SU-DHL-6 (cell line): ENCODE measurements at regions not wholly inside any gene's neighbourhood (a gene's known extent, or its start where the extent isn't known, plus 50 kb on each side); places are given as distances from the start of the nearest gene placed in this dataset.

Experiments
- H2AFZ ChIP-seq: fragments of 200-600 bp; sonication (generic); 2 replicates; pipeline ENCODE4 v1.6.1; 2014; ENCODE audit warnings: low read depth, mild to moderate bottlenecking, moderate library complexity, mixed read lengths, antibody characterized with exemption, low read length; ENCODE audit not compliant: severe bottlenecking
- H3F3A ChIP-seq: fragments of 200-600 bp; shearing (Covaris generic); 2 replicates; pipeline ENCODE4 v1.6.0; 2016; ENCODE audit warnings: antibody characterized with exemption, mild to moderate bottlenecking; ENCODE audit not compliant: insufficient read depth
- H3K27ac ChIP-seq: fragments of 200-600 bp; sonication (generic); 2 replicates; pipeline ENCODE4 v1.5.1; 2016; ENCODE audit warnings: low read depth, mild to moderate bottlenecking, low read length, moderate library complexity, mixed read lengths
- H3K27me3 ChIP-seq: fragments of 200-600 bp; sonication (generic), shearing (Covaris generic); 2 replicates; pipeline ENCODE4 v1.6.0; 2014; ENCODE audit warnings: mild to moderate bottlenecking, low read length
- H3K36me3 ChIP-seq: fragments of 200-600 bp; sonication (generic); 2 replicates; pipeline ENCODE4 v1.6.1; 2014; ENCODE audit warnings: mild to moderate bottlenecking, low read length, mixed read lengths
- H3K4me2 ChIP-seq: fragments of 300-600, 200-600 bp; shearing (Covaris generic), sonication (generic); 2 replicates; pipeline ENCODE4 v1.6.0; 2014; ENCODE audit warnings: low read length, low read depth, mild to moderate bottlenecking; ENCODE audit not compliant: poor library complexity, severe bottlenecking
- H3K4me3 ChIP-seq: fragments of 200-600 bp; sonication (generic); 2 replicates; pipeline ENCODE4 v1.5.1; 2014; ENCODE audit warnings: antibody characterized with exemption, low read length, mild to moderate bottlenecking, mixed read lengths; ENCODE audit not compliant: insufficient read depth, poor library complexity, severe bottlenecking
- H3K79me2 ChIP-seq: fragments of 200-600 bp; sonication (generic); 2 replicates; pipeline ENCODE4 v1.6.1; 2014; ENCODE audit warnings: mild to moderate bottlenecking, low read length, moderate library complexity; ENCODE audit not compliant: insufficient read depth
- H3K9ac ChIP-seq: fragments of 200-600 bp; sonication (generic); 2 replicates; pipeline ENCODE4 v1.7.0; 2014; ENCODE audit warnings: mild to moderate bottlenecking, low read length
- H3K9me2 ChIP-seq: fragments of 200-600 bp; sonication (generic); replicated peaks from 2 replicates; pipeline ENCODE4 v1.6.1; 2014; ENCODE audit warnings: low read length; ENCODE audit not compliant: insufficient read depth
- H3K9me3 ChIP-seq: fragments of 200-600 bp; sonication (generic); 2 replicates; pipeline ENCODE4 v1.6.1; 2014; ENCODE audit warnings: low read length, mixed read lengths; ENCODE audit not compliant: insufficient read depth
- H4K20me1 ChIP-seq: fragments of 200-600 bp; sonication (generic); 2 replicates; pipeline ENCODE4 v1.6.1; 2014; ENCODE audit warnings: low read depth, mild to moderate bottlenecking, antibody characterized with exemption, low read length, moderate library complexity, mixed read lengths
- CTCF ChIP-seq: fragments of 200-600 bp; sonication (generic); IDR thresholded peaks from one replicate; pipeline ENCODE4 v1.5.1; 2017; ENCODE audit warnings: antibody characterized with exemption, mild to moderate bottlenecking, low read length, moderate library complexity; ENCODE audit not compliant: insufficient read depth, poor library complexity, severe bottlenecking
- EZH2phosphoT487 ChIP-seq: fragments of 200-600 bp; sonication (generic), shearing (Covaris generic); conservative IDR thresholded peaks from 2 replicates; pipeline ENCODE4 v1.6.1; 2018; ENCODE audit warnings: mild to moderate bottlenecking, antibody characterized with exemption, low read length, moderate library complexity, mixed read lengths

GRCh38 chr11:128231845-128232410, 355.4 kb downstream of the ETS1 start:
- Histone ChIP-seq H3K4me2 (no peak overlapping the region), H3K36me3 (no peaks in the 10 kb centered on the region), H4K20me1 (no peaks in the 10 kb centered on the region), H3K79me2 (no peaks in the 10 kb centered on the region), H3K9ac (no peak overlapping the region), H3K4me3 (no peak overlapping the region), H3K27me3 (no peaks in the 10 kb centered on the region), H2AFZ (no peak overlapping the region), H3K9me2 (no peaks in the 10 kb centered on the region), H3K9me3 (no peaks in the 10 kb centered on the region), H3K27ac (no peak overlapping the region), H3F3A (no peaks in the 10 kb centered on the region)
- TF ChIP-seq CTCF (no peak), EZH2phosphoT487 (no peak)

GRCh38 chr11:128227466-128227865, 359.9 kb downstream of the ETS1 start:
- no peaks in the 10 kb centered on the region for H3K79me2 ChIP-seq

GRCh38 chr11:128226106-128226716, 361.1 kb downstream of the ETS1 start:
- Histone ChIP-seq H3F3A (no peaks in the 10 kb centered on the region), H3K9me2 (no peaks in the 10 kb centered on the region), H3K27me3 (no peaks in the 10 kb centered on the region), H3K27ac (no peak overlapping the region), H3K79me2 (no peaks in the 10 kb centered on the region), H3K9ac (no peak overlapping the region), H3K4me3 (no peak overlapping the region), H3K9me3 (no peaks in the 10 kb centered on the region), H3K36me3 (no peaks in the 10 kb centered on the region), H2AFZ (no peak overlapping the region), H4K20me1 (no peaks in the 10 kb centered on the region), H3K4me2 (no peak overlapping the region)
- no peak for TF ChIP-seq EZH2phosphoT487

More at GRCh38 chr11:128227466-128227865, 359.9 kb downstream of the ETS1 start:
- Histone ChIP-seq H3K9ac (no peak overlapping the region), H3K36me3 (no peaks in the 10 kb centered on the region), H3F3A (no peaks in the 10 kb centered on the region), H2AFZ (no peak overlapping the region), H3K27ac (no peak overlapping the region), H3K4me2 (no peak overlapping the region), H3K27me3 (no peaks in the 10 kb centered on the region), H4K20me1 (no peaks in the 10 kb centered on the region), H3K9me3 (no peaks in the 10 kb centered on the region), H3K9me2 (no peaks in the 10 kb centered on the region), H3K4me3 (no peak overlapping the region)
- TF ChIP-seq CTCF (no peak), EZH2phosphoT487 (no peak)

GRCh38 chr11:128222245-128222884, 365.0 kb downstream of the ETS1 start:
- no peak overlapping the region for H3K4me2 ChIP-seq
- no peaks in the 10 kb centered on the region for H3K36me3 ChIP-seq
- no peak overlapping the region for H3K27ac ChIP-seq
- H3K9ac ChIP-seq: no peak overlapping the region
- H3K4me3 ChIP-seq: no peak overlapping the region
- TF ChIP-seq EZH2phosphoT487 (no peak), CTCF (no peak)
- H3K9me2 ChIP-seq: no peaks in the 10 kb centered on the region
- H3K79me2 ChIP-seq: no peaks in the 10 kb centered on the region
- no peaks in the 10 kb centered on the region for H3F3A ChIP-seq
- H2AFZ ChIP-seq: no peak overlapping the region
- H4K20me1 ChIP-seq: no peaks in the 10 kb centered on the region
- H3K9me3 ChIP-seq: no peaks in the 10 kb centered on the region
- no peaks in the 10 kb centered on the region for H3K27me3 ChIP-seq
